ENCODE measurements at regions not wholly inside any gene's neighbourhood (a gene's known extent, or its start where the extent isn't known, plus 50 kb on each side); places are given as distances from the start of the nearest gene placed in this dataset.

GRCh38 chr1:57794078-57794477, 370.2 kb upstream of the DAB1 start:
- no peak overlapping the region for H3K4me3 ChIP-seq (replicated peaks; ENCODE audit: low read depth, low read length)
- no peak for TF ChIP-seq CTCF (IDR thresholded peaks at IDR 0.05; ENCODE audit: low read length, missing control alignments)
- no peak for DNase-seq (ENCODE audit: low read depth)

GRCh38 chr1:57791497-57791896, 367.6 kb upstream of the DAB1 start:
- no peak for TF ChIP-seq CTCF (IDR thresholded peaks at IDR 0.05; ENCODE audit: low read length, missing control alignments)
- H3K4me3 ChIP-seq (replicated peaks; ENCODE audit: low read depth, low read length) = no peak overlapping the region
- no peak for DNase-seq (ENCODE audit: low read depth)

- no peak overlapping the region for H3K4me3 ChIP-seq (replicated peaks; ENCODE audit: low read depth, low read length)
- TF ChIP-seq CTCF (IDR thresholded peaks at IDR 0.05; ENCODE audit: low read length, missing control alignments) = no peak
- DNase-seq (ENCODE audit: low read depth) = no peak
Measured at GRCh38 chr1:57789936-57790335, 366.1 kb upstream of the DAB1 start.

- no peak for DNase-seq (ENCODE audit: low read depth)
- H3K4me3 ChIP-seq (replicated peaks; ENCODE audit: low read depth, low read length) = no peak overlapping the region
- TF ChIP-seq CTCF (IDR thresholded peaks at IDR 0.05; ENCODE audit: low read length, missing control alignments) = no peak
Measured at GRCh38 chr1:57788313-57788712, 364.5 kb upstream of the DAB1 start.

- no peak for TF ChIP-seq CTCF (IDR thresholded peaks at IDR 0.05; ENCODE audit: low read length, missing control alignments)
- no peak for DNase-seq (ENCODE audit: low read depth)
- H3K4me3 ChIP-seq (replicated peaks; ENCODE audit: low read depth, low read length) = no peak overlapping the region
Measured at GRCh38 chr1:57784356-57784755, 360.5 kb upstream of the DAB1 start.

- no peak overlapping the region for H3K4me3 ChIP-seq (replicated peaks; ENCODE audit: low read depth, low read length)
- no peak for TF ChIP-seq CTCF (IDR thresholded peaks at IDR 0.05; ENCODE audit: low read length, missing control alignments)
- no peak for DNase-seq (ENCODE audit: low read depth)
Measured at GRCh38 chr1:57782357-57782756, 358.5 kb upstream of the DAB1 start.

- DNase-seq (ENCODE audit: low read depth) = no peak
- H3K4me3 ChIP-seq (replicated peaks; ENCODE audit: low read depth, low read length) = no peak overlapping the region
- TF ChIP-seq CTCF (IDR thresholded peaks at IDR 0.05; ENCODE audit: low read length, missing control alignments) = no peak
Measured at GRCh38 chr1:57772580-57773195, 348.8 kb upstream of the DAB1 start.
